CD14-positive monocyte (primary cell): ENCODE measurements at regions not wholly inside any gene's neighbourhood (a gene's known extent, or its start where the extent isn't known, plus 50 kb on each side); places are given as distances from the start of the nearest gene placed in this dataset.

Experiments
- DNase-seq, 3 donors: peaks; one replicate each; pipeline ENCODE4 v3.0.0-alpha.2; 2011 to 2022
- H2AFZ ChIP-seq: 2 replicates; pipeline ENCODE4 v1.6.0; 2012; ENCODE audit warnings: mild to moderate bottlenecking, low read depth, low read length, inconsistent platforms; ENCODE audit not compliant: insufficient read depth, poor library complexity, severe bottlenecking
- H3K27ac ChIP-seq, 2 donors: 1 replicate in 1 of 2; 2 replicates in 1 of 2; pipeline ENCODE4 v1.5.1; 2012 to 2013; ENCODE audit warnings: low read length in 2 of 2, control low read depth in 1 of 2, inconsistent platforms in 1 of 2, low read depth in 1 of 2, mild to moderate bottlenecking in 1 of 2
- H3K27me3 ChIP-seq, 2 donors: one replicate each; pipeline versions ENCODE4 v1.6.0 to v1.6.1; 2011 to 2013; ENCODE audit warnings: low read length in 2 of 2; ENCODE audit not compliant: control insufficient read depth in 2 of 2, insufficient read depth in 2 of 2
- H3K36me3 ChIP-seq, 2 donors: replicated peaks in 1 of 2; 1 replicate in 1 of 2; 2 replicates in 1 of 2; pipeline versions ENCODE4 v1.5.1 to v1.6.1; 2012 to 2013; ENCODE audit warnings: low read length in 2 of 2, control low read depth in 1 of 2, inconsistent platforms in 1 of 2, mild to moderate bottlenecking in 1 of 2; ENCODE audit not compliant: insufficient read depth in 2 of 2, control insufficient read depth in 1 of 2
- H3K4me1 ChIP-seq, 2 donors: 1 replicate in 1 of 2; 2 replicates in 1 of 2; pipeline versions ENCODE4 v1.5.1 to v1.6.1; 2012 to 2013; ENCODE audit warnings: low read length in 2 of 2, control low read depth in 1 of 2, inconsistent platforms in 1 of 2, mild to moderate bottlenecking in 1 of 2, moderate library complexity in 1 of 2; ENCODE audit not compliant: insufficient read depth in 2 of 2, control insufficient read depth in 1 of 2
- H3K4me2 ChIP-seq: replicated peaks from 2 replicates; pipeline ENCODE3; 2012; ENCODE audit warnings: low read length, moderate library complexity, mild to moderate bottlenecking; ENCODE audit not compliant: poor library complexity, severe bottlenecking; ENCODE audit errors: extremely low read depth
- H3K4me3 ChIP-seq, 3 experiments: fragments of 200-600 bp in 1 of 3; sonication (generic) in 1 of 3; replicated peaks in 1 of 3; 1 replicate in 2 of 3; 2 replicates in 1 of 3; pipeline ENCODE4 v1.5.1; 2011 to 2013; ENCODE audit warnings: low read length in 3 of 3, mild to moderate bottlenecking in 3 of 3, control low read depth in 2 of 3, low read depth in 2 of 3, inconsistent platforms in 1 of 3, moderate library complexity in 1 of 3
- H3K79me2 ChIP-seq: 2 replicates; pipeline ENCODE4 v1.6.0; 2012; ENCODE audit warnings: mild to moderate bottlenecking, control low read depth, inconsistent platforms, low read length, moderate library complexity; ENCODE audit not compliant: insufficient read depth
- H3K9ac ChIP-seq: 2 replicates; pipeline ENCODE4 v1.6.0; 2017; ENCODE audit warnings: low read length, mild to moderate bottlenecking; ENCODE audit not compliant: insufficient read depth, poor library complexity, severe bottlenecking
- H3K9me3 ChIP-seq, 2 donors: replicated peaks in 1 of 2; 1 replicate in 1 of 2; 2 replicates in 1 of 2; pipeline versions ENCODE4 v1.5.1 to v1.6.1; 2012 to 2013; ENCODE audit warnings: low read length in 2 of 2, control low read depth in 1 of 2; ENCODE audit not compliant: control insufficient read depth in 1 of 2, insufficient read depth in 1 of 2
- H4K20me1 ChIP-seq: 2 replicates; pipeline ENCODE4 v1.6.0; 2012; ENCODE audit warnings: mild to moderate bottlenecking, low read length, control low read depth, moderate library complexity; ENCODE audit not compliant: insufficient read depth
- H3K27ac Mint-ChIP-seq, 7 donors: one replicate each; pipeline ENCODE4 v1.8.0; 2020; ENCODE audit warnings: mild to moderate bottlenecking in 7 of 7, mixed read lengths in 7 of 7, moderate library complexity in 6 of 7, inconsistent platforms in 2 of 7
- H3K27me3 Mint-ChIP-seq, 3 donors: one replicate each; pipeline ENCODE4 v1.8.0; 2021 to 2022; ENCODE audit warnings: low read depth in 3 of 3, mild to moderate bottlenecking in 3 of 3, mixed read lengths in 3 of 3, moderate library complexity in 3 of 3, inconsistent platforms in 1 of 3
- H3K36me3 Mint-ChIP-seq, 2 donors: one replicate each; pipeline ENCODE4 v1.8.0; 2020; ENCODE audit warnings: mixed read lengths in 2 of 2, inconsistent platforms in 1 of 2, mild to moderate bottlenecking in 1 of 2
- H3K4me1 Mint-ChIP-seq: one replicate; pipeline ENCODE4 v1.8.0; 2020; ENCODE audit warnings: mild to moderate bottlenecking, mixed read lengths
- H3K4me3 Mint-ChIP-seq, 2 donors: one replicate each; pipeline ENCODE4 v1.8.0; 2020; ENCODE audit warnings: mild to moderate bottlenecking in 2 of 2, mixed read lengths in 2 of 2, moderate library complexity in 1 of 2
- H3K9me3 Mint-ChIP-seq, 7 donors: one replicate each; pipeline ENCODE4 v1.8.0; 2020 to 2022; ENCODE audit warnings: mixed read lengths in 7 of 7, mild to moderate bottlenecking in 6 of 7, moderate library complexity in 6 of 7, inconsistent platforms in 2 of 7
- WGBS: methylation state at CpG from one replicate; pipeline ENCODE4 v1.1.5; 2013; ENCODE audit warnings: missing lambda C conversion rate; ENCODE audit not compliant: insufficient coverage; 5-methylcytosine and 5-hydroxymethylcytosine counted together
- intact Hi-C, 2 donors: fragments of 100-400 bp; cut with micrococcal nuclease; formaldehyde crosslinking; loops; one replicate each; pipeline versions ENCODE4 v1.15.0 to v1.15.1; 2023
- TF ChIP-seq, protein P1 (sequence below): fragments of 200-600 bp; IDR thresholded peaks from one replicate; pipeline ENCODE4 v1.8.0; 2022; ENCODE audit warnings: antibody characterized with exemption, mild to moderate bottlenecking

DNA sequence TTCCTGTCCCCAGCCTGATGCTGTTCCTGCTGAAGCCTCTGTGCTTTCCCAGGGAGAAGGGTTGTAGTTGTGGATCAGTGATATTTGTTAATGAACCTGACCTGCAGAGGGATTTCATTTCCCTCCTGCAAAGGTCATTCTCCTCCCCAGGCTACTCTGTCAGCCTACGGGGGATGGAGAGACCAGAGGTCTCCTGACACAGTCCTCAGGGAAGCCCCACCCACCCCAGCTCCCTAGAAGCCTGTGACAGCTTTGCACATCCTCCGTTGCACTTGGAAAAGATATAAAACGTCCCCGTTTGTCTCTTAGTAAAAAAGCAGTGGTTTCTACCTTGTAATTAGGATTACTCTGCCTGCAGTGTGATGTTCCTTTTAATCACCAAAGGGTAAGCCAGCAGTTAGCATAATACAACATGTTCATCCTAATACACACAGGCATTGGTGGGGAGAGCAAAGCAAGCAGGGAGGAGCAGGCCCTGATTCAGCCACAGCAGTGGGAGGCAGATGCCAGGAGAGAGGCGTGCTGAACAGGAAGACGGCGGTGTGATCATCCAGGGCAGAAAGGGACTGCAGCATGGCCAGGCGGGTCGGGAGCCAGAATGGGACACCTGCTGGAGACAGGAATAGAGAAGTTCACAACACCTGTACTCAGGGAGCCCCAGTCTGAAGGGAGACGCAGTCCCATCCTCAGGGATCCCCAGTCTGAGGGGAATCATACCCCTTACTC lies 293.5 kb downstream of the LRFN2 start:
- no peaks in the 10 kb centered on the region for H3K4me1 ChIP-seq
- no peak overlapping the region for H3K27ac ChIP-seq
- Mint-ChIP-seq H3K4me3 (no peak overlapping the region), H3K27me3 (peaks cover 0 to 6% (median 6%) of the 10 kb centered on the region in 3 donors), H3K27ac (no peak overlapping the region), H3K9me3 (peaks cover 0 to 4% (median 1%) of the 10 kb centered on the region in 7 donors), H3K4me1 (no peaks in the 10 kb centered on the region), H3K36me3 (no peaks in the 10 kb centered on the region)
- no peaks in the 10 kb centered on the region for H3K9me3 ChIP-seq
- WGBS: 84% methylated on average over 5 of the region's 10 CpGs
- DNase-seq: no peak
- H3K27me3 ChIP-seq: no peaks in the 10 kb centered on the region
- TF ChIP-seq, protein P1, sequence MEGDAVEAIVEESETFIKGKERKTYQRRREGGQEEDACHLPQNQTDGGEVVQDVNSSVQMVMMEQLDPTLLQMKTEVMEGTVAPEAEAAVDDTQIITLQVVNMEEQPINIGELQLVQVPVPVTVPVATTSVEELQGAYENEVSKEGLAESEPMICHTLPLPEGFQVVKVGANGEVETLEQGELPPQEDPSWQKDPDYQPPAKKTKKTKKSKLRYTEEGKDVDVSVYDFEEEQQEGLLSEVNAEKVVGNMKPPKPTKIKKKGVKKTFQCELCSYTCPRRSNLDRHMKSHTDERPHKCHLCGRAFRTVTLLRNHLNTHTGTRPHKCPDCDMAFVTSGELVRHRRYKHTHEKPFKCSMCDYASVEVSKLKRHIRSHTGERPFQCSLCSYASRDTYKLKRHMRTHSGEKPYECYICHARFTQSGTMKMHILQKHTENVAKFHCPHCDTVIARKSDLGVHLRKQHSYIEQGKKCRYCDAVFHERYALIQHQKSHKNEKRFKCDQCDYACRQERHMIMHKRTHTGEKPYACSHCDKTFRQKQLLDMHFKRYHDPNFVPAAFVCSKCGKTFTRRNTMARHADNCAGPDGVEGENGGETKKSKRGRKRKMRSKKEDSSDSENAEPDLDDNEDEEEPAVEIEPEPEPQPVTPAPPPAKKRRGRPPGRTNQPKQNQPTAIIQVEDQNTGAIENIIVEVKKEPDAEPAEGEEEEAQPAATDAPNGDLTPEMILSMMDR: no peak
- H3K9ac ChIP-seq: no peak overlapping the region
- intact Hi-C loops: no loop called here
- H3K36me3 ChIP-seq: no peaks in the 10 kb centered on the region
- H4K20me1 ChIP-seq: no peaks in the 10 kb centered on the region
- no peaks in the 10 kb centered on the region for H3K79me2 ChIP-seq
- no peak overlapping the region for H2AFZ ChIP-seq
- H3K4me3 ChIP-seq: no peak overlapping the region
- no peak overlapping the region for H3K4me2 ChIP-seq

DNA sequence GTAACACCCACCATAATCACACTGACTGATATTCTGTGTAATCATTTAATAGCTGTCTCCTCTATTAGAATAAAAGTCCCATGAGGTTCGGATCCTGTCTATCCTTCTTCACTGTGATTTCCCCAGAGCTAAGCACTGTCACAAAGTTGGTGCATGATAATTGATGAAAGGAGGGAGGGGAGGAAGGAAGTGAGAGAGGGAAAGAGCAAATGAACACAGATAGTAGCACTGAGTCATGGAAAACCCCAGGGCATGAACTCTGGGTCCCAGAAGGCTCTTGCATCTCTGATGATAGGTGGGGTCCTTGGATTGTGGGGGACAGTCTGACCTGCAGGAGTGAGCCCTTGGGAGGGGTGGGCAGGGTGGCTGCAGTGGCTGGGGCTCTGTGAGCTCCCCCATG lies 294.1 kb downstream of the LRFN2 start:
- peaks cover 0 to 4% (median 1%) of the 10 kb centered on the region in 7 donors for H3K9me3 Mint-ChIP-seq
- no peaks in the 10 kb centered on the region for H3K9me3 ChIP-seq
- no peak overlapping the region for H2AFZ ChIP-seq
- DNase-seq: no peak
- WGBS: no CpG with 5 or more reads among the region's 1 CpG
- H3K36me3 Mint-ChIP-seq: no peaks in the 10 kb centered on the region
- peaks cover 0 to 6% (median 6%) of the 10 kb centered on the region in 3 donors for H3K27me3 Mint-ChIP-seq
- no peak overlapping the region for H3K27ac ChIP-seq
- H3K4me2 ChIP-seq: no peak overlapping the region
- no peaks in the 10 kb centered on the region for H3K36me3 ChIP-seq
- H3K4me3 ChIP-seq: no peak overlapping the region
- intact Hi-C loops: no loop called here
- H3K4me1 Mint-ChIP-seq: no peaks in the 10 kb centered on the region
- H3K27me3 ChIP-seq: no peaks in the 10 kb centered on the region
- TF ChIP-seq, protein P1: no peak
- H3K4me1 ChIP-seq: no peaks in the 10 kb centered on the region
- no peaks in the 10 kb centered on the region for H4K20me1 ChIP-seq
- H3K27ac Mint-ChIP-seq: no peak overlapping the region
- H3K4me3 Mint-ChIP-seq: no peak overlapping the region
- no peak overlapping the region for H3K9ac ChIP-seq
- H3K79me2 ChIP-seq: no peaks in the 10 kb centered on the region
